SK-N-SH (cell line): ENCODE measurements at regions not wholly inside any gene's neighbourhood (a gene's known extent, or its start where the extent isn't known, plus 50 kb on each side); places are given as distances from the start of the nearest gene placed in this dataset.

Source experiments
- CTCF ChIA-PET: fragments of 300-600, 350-600 bp; formaldehyde crosslinking; extraction: SDS; loops from one replicate; lab custom pipeline; 2021; lab: Yijun Ruan, JAX
- POLR2A ChIA-PET: fragments of 350-600 bp; sonication (Branson Sonifier 250); formaldehyde crosslinking; extraction: SDS; loops from one replicate; lab custom pipeline; 2020; ENCODE audit warnings: antibody characterized with exemption, inconsistent platforms; lab: Yijun Ruan, JAX
- DNase-seq: peaks from one replicate; pipeline ENCODE4 v3.0.0; 2012
- H2AFZ ChIP-seq: fragments of 200-600 bp; sonication (generic); 2 replicates; pipeline ENCODE4 v1.8.1; 2016; ENCODE audit warnings: antibody characterized with exemption, mild to moderate bottlenecking, low read depth
- H3F3A ChIP-seq: fragments of 200-600 bp; sonication (generic); replicated peaks from 2 replicates; pipeline ENCODE3; 2016; ENCODE audit warnings: antibody characterized with exemption, mild to moderate bottlenecking; ENCODE audit not compliant: insufficient read depth
- H3K27ac ChIP-seq, 2 experiments: fragments of 200-500 bp in 1 of 2; fragments of 200-600 bp in 1 of 2; sonication (Bioruptor generic) in 1 of 2; sonication (generic), shearing (Covaris generic) in 1 of 2; 2 replicates each; pipeline versions ENCODE4 v1.5.1 to v1.6.1; 2014 to 2016; ENCODE audit warnings: low read depth in 2 of 2, inconsistent platforms in 1 of 2, low read length in 1 of 2, mild to moderate bottlenecking in 1 of 2, mixed read lengths in 1 of 2
- H3K27me3 ChIP-seq: fragments of 200-600 bp; sonication (generic), shearing (Covaris generic); 2 replicates; pipeline ENCODE4 v1.6.1; 2016; ENCODE audit warnings: mixed run types; ENCODE audit not compliant: insufficient read depth
- H3K36me3 ChIP-seq, 2 experiments: fragments of 200-500 bp in 1 of 2; fragments of 200-600 bp in 1 of 2; sonication (Bioruptor generic) in 1 of 2; sonication (generic) in 1 of 2; replicated peaks in 1 of 2; 2 replicates each; pipeline versions ENCODE3 to v1.5.1; 2014 to 2016; ENCODE audit warnings: low read length in 1 of 2, mild to moderate bottlenecking in 1 of 2; ENCODE audit not compliant: insufficient read depth in 2 of 2, control insufficient read depth in 1 of 2
- H3K4me1 ChIP-seq, 2 experiments: fragments of 200-500 bp in 1 of 2; fragments of 200-600 bp in 1 of 2; sonication (Bioruptor generic) in 1 of 2; sonication (generic), shearing (Covaris generic) in 1 of 2; 2 replicates each; pipeline versions ENCODE4 v1.5.1 to v1.6.1; 2014 to 2016; ENCODE audit warnings: low read depth in 1 of 2, low read length in 1 of 2, mixed run types in 1 of 2; ENCODE audit not compliant: insufficient read depth in 2 of 2, control insufficient read depth in 1 of 2
- H3K4me2 ChIP-seq: fragments of 200-600 bp; sonication (generic), shearing (Covaris generic); 2 replicates; pipeline ENCODE4 v1.6.1; 2017; ENCODE audit warnings: mixed run types
- H3K4me3 ChIP-seq, 2 experiments: fragments of 200-500 bp in 1 of 2; fragments of 200-600 bp in 1 of 2; sonication (Bioruptor generic) in 1 of 2; sonication (generic), shearing (Covaris generic) in 1 of 2; 2 replicates each; pipeline versions ENCODE4 v1.5.1 to v1.8.1; 2014 to 2016; ENCODE audit warnings: low read depth in 2 of 2, inconsistent platforms in 1 of 2, low read length in 1 of 2, mild to moderate bottlenecking in 1 of 2, mixed read lengths in 1 of 2, moderate library complexity in 1 of 2
- H3K79me2 ChIP-seq: fragments of 200-600 bp; sonication (generic); 2 replicates; pipeline ENCODE4 v1.8.1; 2017; ENCODE audit warnings: mild to moderate bottlenecking; ENCODE audit not compliant: insufficient read depth
- H3K9ac ChIP-seq: fragments of 200-600 bp; sonication (generic); 2 replicates; pipeline ENCODE4 v1.6.1; 2017; ENCODE audit warnings: mixed run types
- H3K9me2 ChIP-seq: fragments of 200-600 bp; sonication (generic); 2 replicates; pipeline ENCODE4 v1.6.1; 2017; ENCODE audit warnings: mixed run types
- H3K9me3 ChIP-seq: fragments of 200-600 bp; sonication (generic); 2 replicates; pipeline ENCODE4 v1.6.1; 2017; ENCODE audit warnings: mixed run types, mild to moderate bottlenecking, moderate library complexity
- H4K20me1 ChIP-seq: fragments of 200-600 bp; sonication (generic); 2 replicates; pipeline ENCODE4 v1.6.1; 2017; ENCODE audit warnings: mild to moderate bottlenecking, mixed run types; ENCODE audit not compliant: insufficient read depth
- CHD2 ChIP-seq: fragments of 150-350 bp; IDR thresholded peaks from 2 replicates; pipeline ENCODE4 v1.6.1; 2018; ENCODE audit warnings: low read length; ENCODE audit not compliant: partially characterized antibody
- ELF1 ChIP-seq: IDR thresholded peaks from 2 replicates; pipeline ENCODE4 v1.4.0; 2012
- FOXJ3 ChIP-seq: sonication (generic); formaldehyde crosslinking; IDR thresholded peaks from 2 replicates; pipeline ENCODE4 v1.5.1; 2020; ENCODE audit warnings: mild to moderate bottlenecking, missing genetic modification reagents
- FOXM1 ChIP-seq: IDR thresholded peaks from 2 replicates; pipeline ENCODE4 v1.4.0; 2012; ENCODE audit warnings: low read depth, mild to moderate bottlenecking
- JUND ChIP-seq: IDR thresholded peaks from 2 replicates; pipeline ENCODE4 v1.4.0; 2012
- MXI1 ChIP-seq: IDR thresholded peaks from 2 replicates; pipeline ENCODE4 v1.6.1; 2012; ENCODE audit warnings: mild to moderate bottlenecking, low read depth, low read length, improper control_type of control experiment
- NRF1 ChIP-seq: IDR thresholded peaks from 2 replicates; pipeline ENCODE4 v1.6.1; 2012; ENCODE audit warnings: low read depth, mild to moderate bottlenecking, low read length
- RAD21 ChIP-seq: IDR thresholded peaks from 2 replicates; pipeline ENCODE4 v1.6.1; 2012; ENCODE audit warnings: mild to moderate bottlenecking, low read length
- RCOR1 ChIP-seq: fragments of 150-350 bp; IDR thresholded peaks from 2 replicates; pipeline ENCODE4 v1.6.1; 2017; ENCODE audit warnings: antibody characterized with exemption, low read length
- SIN3A ChIP-seq: IDR thresholded peaks from 2 replicates; pipeline ENCODE4 v1.6.1; 2012; ENCODE audit warnings: low read depth, mild to moderate bottlenecking, low read length, moderate library complexity, borderline replicate concordance
- SMC3 ChIP-seq: IDR thresholded peaks from 2 replicates; pipeline ENCODE4 v1.6.1; 2012; ENCODE audit warnings: low read depth, low read length, improper control_type of control experiment
- TAF1 ChIP-seq: IDR thresholded peaks from 2 replicates; pipeline ENCODE4 v1.6.1; 2012; ENCODE audit warnings: low read depth, mild to moderate bottlenecking, low read length, moderate library complexity, borderline replicate concordance
- YY1 ChIP-seq: IDR thresholded peaks from 2 replicates; pipeline ENCODE4 v1.4.0; 2012; ENCODE audit warnings: low read depth, mild to moderate bottlenecking
- TF ChIP-seq, protein P1 (sequence below): fragments of 150-350 bp; IDR thresholded peaks from 2 replicates; pipeline ENCODE4 v1.6.1; 2016; ENCODE audit warnings: mild to moderate bottlenecking, low read depth, low read length
- TF ChIP-seq, protein P2 (sequence below): fragments of 150-350 bp; IDR thresholded peaks from 2 replicates; pipeline ENCODE4 v1.6.1; 2017; ENCODE audit warnings: antibody characterized with exemption, low read length, low read depth, borderline replicate concordance
- TF ChIP-seq, protein P3 (sequence below): IDR thresholded peaks from 2 replicates; pipeline ENCODE4; 2012
- TF ChIP-seq, protein P4 (sequence below): IDR thresholded peaks from 2 replicates; pipeline ENCODE4 v1.6.1; 2012; ENCODE audit warnings: mild to moderate bottlenecking, low read depth, low read length, moderate library complexity

DNA sequence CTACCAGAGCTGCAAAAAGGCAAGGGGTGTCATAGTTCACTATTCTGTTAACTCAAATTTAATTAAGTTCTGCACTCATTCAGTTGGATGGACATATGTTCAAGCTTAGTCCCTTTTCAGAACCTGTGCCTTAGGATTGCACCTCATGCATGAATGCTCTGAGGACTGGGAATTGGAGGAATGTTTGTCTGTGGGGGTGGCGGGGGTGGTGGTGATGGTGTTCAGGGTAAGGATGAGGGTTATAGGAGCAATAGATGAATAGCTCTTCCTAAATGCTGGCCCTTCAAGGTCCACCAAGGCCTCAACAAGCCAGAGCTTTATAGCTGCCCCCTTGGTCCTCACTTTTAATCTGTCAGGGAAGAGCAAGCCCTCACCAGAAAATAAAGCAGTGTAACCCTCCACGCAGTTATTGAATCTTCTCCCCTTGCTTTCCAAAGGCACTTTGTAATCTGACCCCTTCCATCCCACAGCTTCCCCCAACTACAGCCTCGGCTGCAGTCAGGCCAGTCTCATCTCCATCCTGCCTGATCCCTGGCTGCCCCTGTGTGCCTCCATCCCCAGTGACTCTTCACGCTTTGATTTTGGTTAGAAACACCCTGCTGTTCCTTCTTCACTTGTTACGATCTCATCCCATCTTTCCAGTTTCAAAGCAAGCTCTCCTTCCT lies 221.6 kb upstream of the LMCD1 start (continued):
- TF ChIP-seq, protein P1, sequence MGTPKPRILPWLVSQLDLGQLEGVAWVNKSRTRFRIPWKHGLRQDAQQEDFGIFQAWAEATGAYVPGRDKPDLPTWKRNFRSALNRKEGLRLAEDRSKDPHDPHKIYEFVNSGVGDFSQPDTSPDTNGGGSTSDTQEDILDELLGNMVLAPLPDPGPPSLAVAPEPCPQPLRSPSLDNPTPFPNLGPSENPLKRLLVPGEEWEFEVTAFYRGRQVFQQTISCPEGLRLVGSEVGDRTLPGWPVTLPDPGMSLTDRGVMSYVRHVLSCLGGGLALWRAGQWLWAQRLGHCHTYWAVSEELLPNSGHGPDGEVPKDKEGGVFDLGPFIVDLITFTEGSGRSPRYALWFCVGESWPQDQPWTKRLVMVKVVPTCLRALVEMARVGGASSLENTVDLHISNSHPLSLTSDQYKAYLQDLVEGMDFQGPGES: no peak
- TF ChIP-seq MXI1 (no peak), RAD21 (no peak), NRF1 (no peak)
- TF ChIP-seq, protein P2, sequence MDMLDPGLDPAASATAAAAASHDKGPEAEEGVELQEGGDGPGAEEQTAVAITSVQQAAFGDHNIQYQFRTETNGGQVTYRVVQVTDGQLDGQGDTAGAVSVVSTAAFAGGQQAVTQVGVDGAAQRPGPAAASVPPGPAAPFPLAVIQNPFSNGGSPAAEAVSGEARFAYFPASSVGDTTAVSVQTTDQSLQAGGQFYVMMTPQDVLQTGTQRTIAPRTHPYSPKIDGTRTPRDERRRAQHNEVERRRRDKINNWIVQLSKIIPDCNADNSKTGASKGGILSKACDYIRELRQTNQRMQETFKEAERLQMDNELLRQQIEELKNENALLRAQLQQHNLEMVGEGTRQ: no peak

DNA sequence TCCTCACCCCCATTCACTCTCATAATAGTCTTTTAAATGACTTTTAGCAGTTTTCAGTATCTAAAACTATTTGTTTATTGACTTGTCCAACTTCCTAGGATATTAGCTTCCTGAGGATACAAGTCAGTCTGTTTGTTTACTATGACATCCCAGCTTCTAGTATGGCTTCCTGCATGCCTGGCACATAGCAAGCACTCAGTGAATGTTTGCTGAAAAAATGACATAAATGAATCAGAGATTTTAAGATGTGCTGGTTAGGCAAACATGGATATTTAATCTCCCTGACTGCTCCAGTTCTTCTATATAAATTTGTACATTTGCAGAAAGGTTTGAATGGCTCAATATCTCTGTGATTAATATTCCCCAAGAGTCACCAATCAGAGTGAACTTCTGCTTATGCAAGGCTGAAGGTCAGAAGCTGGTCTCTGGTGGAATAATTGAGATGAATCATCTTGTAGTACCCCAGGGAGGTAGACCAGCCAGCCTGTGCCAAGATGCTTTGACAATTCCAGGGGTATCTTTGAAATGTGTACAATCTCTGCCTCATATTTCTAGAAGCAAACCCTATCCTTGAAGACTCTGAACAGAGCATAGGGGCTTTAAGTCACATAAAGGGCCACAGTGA lies 219.0 kb upstream of the LMCD1 start:
- Histone ChIP-seq H3K4me2 (no peak overlapping the region), H3K79me2 (no peaks in the 10 kb centered on the region), H3K36me3 (no peaks in the 10 kb centered on the region), H3K4me3 (no peak overlapping the region), H3K27me3 (no peaks in the 10 kb centered on the region), H3F3A (no peaks in the 10 kb centered on the region), H2AFZ (no peak overlapping the region), H3K9me3 (no peaks in the 10 kb centered on the region), H3K9ac (no peak overlapping the region), H3K27ac (no peak overlapping the region), H3K4me1 (no peaks in the 10 kb centered on the region; a peak in 1 of 4 replicates), H4K20me1 (no peaks in the 10 kb centered on the region), H3K9me2 (no peaks in the 10 kb centered on the region)
- ChIA-PET POLR2A (no interaction called here), CTCF (interaction anchor here (0.8 kb wide), 1 partner anchor 172 kb away, joined by 3 read pairs; no protein-coding TSS in a partner anchor)
- TF ChIP-seq ELF1: no peak
- no peak for TF ChIP-seq CHD2
- TF ChIP-seq FOXM1: no peak
- TF ChIP-seq TAF1: no peak
- TF ChIP-seq, protein P3, sequence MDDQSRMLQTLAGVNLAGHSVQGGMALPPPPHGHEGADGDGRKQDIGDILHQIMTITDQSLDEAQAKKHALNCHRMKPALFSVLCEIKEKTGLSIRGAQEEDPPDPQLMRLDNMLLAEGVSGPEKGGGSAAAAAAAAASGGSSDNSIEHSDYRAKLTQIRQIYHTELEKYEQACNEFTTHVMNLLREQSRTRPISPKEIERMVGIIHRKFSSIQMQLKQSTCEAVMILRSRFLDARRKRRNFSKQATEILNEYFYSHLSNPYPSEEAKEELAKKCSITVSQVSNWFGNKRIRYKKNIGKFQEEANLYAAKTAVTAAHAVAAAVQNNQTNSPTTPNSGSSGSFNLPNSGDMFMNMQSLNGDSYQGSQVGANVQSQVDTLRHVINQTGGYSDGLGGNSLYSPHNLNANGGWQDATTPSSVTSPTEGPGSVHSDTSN: no peak
- TF ChIP-seq NRF1: no peak
- TF ChIP-seq, protein P1: no peak
- no peak for TF ChIP-seq SMC3
- TF ChIP-seq FOXJ3 (CRISPR knock-in tag): no peak
- no peak for TF ChIP-seq JUND
- no peak for TF ChIP-seq RAD21
- no peak for TF ChIP-seq RCOR1
- TF ChIP-seq SIN3A: no peak
- TF ChIP-seq YY1: no peak
- TF ChIP-seq, protein P4, sequence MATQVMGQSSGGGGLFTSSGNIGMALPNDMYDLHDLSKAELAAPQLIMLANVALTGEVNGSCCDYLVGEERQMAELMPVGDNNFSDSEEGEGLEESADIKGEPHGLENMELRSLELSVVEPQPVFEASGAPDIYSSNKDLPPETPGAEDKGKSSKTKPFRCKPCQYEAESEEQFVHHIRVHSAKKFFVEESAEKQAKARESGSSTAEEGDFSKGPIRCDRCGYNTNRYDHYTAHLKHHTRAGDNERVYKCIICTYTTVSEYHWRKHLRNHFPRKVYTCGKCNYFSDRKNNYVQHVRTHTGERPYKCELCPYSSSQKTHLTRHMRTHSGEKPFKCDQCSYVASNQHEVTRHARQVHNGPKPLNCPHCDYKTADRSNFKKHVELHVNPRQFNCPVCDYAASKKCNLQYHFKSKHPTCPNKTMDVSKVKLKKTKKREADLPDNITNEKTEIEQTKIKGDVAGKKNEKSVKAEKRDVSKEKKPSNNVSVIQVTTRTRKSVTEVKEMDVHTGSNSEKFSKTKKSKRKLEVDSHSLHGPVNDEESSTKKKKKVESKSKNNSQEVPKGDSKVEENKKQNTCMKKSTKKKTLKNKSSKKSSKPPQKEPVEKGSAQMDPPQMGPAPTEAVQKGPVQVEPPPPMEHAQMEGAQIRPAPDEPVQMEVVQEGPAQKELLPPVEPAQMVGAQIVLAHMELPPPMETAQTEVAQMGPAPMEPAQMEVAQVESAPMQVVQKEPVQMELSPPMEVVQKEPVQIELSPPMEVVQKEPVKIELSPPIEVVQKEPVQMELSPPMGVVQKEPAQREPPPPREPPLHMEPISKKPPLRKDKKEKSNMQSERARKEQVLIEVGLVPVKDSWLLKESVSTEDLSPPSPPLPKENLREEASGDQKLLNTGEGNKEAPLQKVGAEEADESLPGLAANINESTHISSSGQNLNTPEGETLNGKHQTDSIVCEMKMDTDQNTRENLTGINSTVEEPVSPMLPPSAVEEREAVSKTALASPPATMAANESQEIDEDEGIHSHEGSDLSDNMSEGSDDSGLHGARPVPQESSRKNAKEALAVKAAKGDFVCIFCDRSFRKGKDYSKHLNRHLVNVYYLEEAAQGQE: no peak
- no peak for DNase-seq
